RWPE2 (cell line): ENCODE measurements at regions not wholly inside any gene's neighbourhood (a gene's known extent, or its start where the extent isn't known, plus 50 kb on each side); places are given as distances from the start of the nearest gene placed in this dataset.
A peak's percentile ranks its signal among the peaks of the same experiment; 100 is the strongest.

Experiments used
- ATAC-seq: fragments of 200-7000 bp; cut with Tn5 transposase; 3 replicates; pipeline ENCODE4 v1.9.1; 2021; ENCODE audit warnings: low read depth
- DNase-seq: peaks from one replicate; pipeline ENCODE4 v3.0.0-alpha.2; 2020; ENCODE audit warnings: low spot score
- H3K27ac ChIP-seq: fragments of 450-650 bp; 2 replicates; pipeline ENCODE4 v1.5.1; 2017; ENCODE audit warnings: mild to moderate bottlenecking; ENCODE audit not compliant: poor library complexity, severe bottlenecking
- H3K27me3 ChIP-seq: fragments of 250-450 bp; sonication (Bioruptor Pico); 2 replicates; pipeline ENCODE4 v1.5.1; 2021; ENCODE audit warnings: mild to moderate bottlenecking, moderate library complexity; ENCODE audit not compliant: insufficient read depth, poor library complexity, severe bottlenecking
- H3K36me3 ChIP-seq: fragments of 250-450 bp; sonication (Bioruptor Pico); 2 replicates; pipeline ENCODE4 v1.5.1; 2020; ENCODE audit warnings: low read depth, mild to moderate bottlenecking, moderate library complexity
- H3K4me1 ChIP-seq: fragments of 250-450 bp; sonication (Bioruptor Pico); 2 replicates; pipeline ENCODE4 v1.5.1; 2021; ENCODE audit warnings: mild to moderate bottlenecking, moderate library complexity; ENCODE audit not compliant: insufficient read depth, poor library complexity, severe bottlenecking
- H3K4me3 ChIP-seq: fragments of 250-450 bp; sonication (Bioruptor Pico); 2 replicates; pipeline ENCODE4 v1.5.1; 2021; ENCODE audit warnings: mild to moderate bottlenecking, moderate library complexity; ENCODE audit not compliant: severe bottlenecking
- H3K9me3 ChIP-seq: fragments of 250-450 bp; sonication (Bioruptor Pico); 2 replicates; pipeline ENCODE4 v1.5.1; 2021; ENCODE audit warnings: mild to moderate bottlenecking, moderate library complexity; ENCODE audit not compliant: severe bottlenecking
- TF ChIP-seq, protein P1 (sequence below): fragments of 450-650 bp; IDR thresholded peaks from one replicate; pipeline ENCODE4 v1.5.1; 2017; ENCODE audit warnings: mild to moderate bottlenecking, moderate library complexity; ENCODE audit not compliant: poor library complexity, severe bottlenecking

DNA sequence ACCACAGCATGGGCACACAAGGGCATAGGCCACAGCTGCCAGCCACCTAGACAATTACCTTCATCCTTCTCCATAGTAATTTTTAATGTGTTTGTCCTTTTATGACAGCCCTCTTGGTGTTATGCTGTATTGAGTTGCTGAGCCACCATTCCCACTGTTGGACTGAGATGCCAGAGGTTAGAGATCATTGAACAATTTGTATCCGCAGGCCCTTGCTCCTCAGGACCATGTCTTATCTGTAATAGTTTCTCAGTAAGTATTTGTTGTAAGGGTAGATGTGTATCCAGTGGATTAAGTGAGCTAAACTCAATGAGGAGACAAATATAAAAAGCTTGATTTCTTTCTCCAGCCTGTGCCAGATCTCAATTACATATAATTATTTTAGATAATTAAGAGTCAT lies 832.8 kb upstream of the ID2 start:
- no peaks in the 10 kb centered on the region; the same call in 1 of the 2 replicates for H3K36me3 ChIP-seq
- H3K4me1 ChIP-seq: peaks cover 29% of the 10 kb centered on the region
- peak overlapping the region; percentile 65 for H3K27ac ChIP-seq
- TF ChIP-seq, protein P1, sequence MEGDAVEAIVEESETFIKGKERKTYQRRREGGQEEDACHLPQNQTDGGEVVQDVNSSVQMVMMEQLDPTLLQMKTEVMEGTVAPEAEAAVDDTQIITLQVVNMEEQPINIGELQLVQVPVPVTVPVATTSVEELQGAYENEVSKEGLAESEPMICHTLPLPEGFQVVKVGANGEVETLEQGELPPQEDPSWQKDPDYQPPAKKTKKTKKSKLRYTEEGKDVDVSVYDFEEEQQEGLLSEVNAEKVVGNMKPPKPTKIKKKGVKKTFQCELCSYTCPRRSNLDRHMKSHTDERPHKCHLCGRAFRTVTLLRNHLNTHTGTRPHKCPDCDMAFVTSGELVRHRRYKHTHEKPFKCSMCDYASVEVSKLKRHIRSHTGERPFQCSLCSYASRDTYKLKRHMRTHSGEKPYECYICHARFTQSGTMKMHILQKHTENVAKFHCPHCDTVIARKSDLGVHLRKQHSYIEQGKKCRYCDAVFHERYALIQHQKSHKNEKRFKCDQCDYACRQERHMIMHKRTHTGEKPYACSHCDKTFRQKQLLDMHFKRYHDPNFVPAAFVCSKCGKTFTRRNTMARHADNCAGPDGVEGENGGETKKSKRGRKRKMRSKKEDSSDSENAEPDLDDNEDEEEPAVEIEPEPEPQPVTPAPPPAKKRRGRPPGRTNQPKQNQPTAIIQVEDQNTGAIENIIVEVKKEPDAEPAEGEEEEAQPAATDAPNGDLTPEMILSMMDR: no peak
- H3K27me3 ChIP-seq: no peaks in the 10 kb centered on the region
- DNase-seq: no peak
- no peak overlapping the region for H3K4me3 ChIP-seq
- no peak for ATAC-seq
- no peaks in the 10 kb centered on the region for H3K9me3 ChIP-seq

GRCh38 chr2:7849531-7849930 lies 832.3 kb upstream of the ID2 start:
- TF ChIP-seq, protein P1: no peak
- Histone ChIP-seq H3K4me3 (no peak overlapping the region), H3K27me3 (no peaks in the 10 kb centered on the region), H3K36me3 (no peaks in the 10 kb centered on the region; the same call in 1 of the 2 replicates), H3K9me3 (no peaks in the 10 kb centered on the region), H3K4me1 (peaks cover 24% of the 10 kb centered on the region), H3K27ac (no peak overlapping the region)
- no peak for DNase-seq
- ATAC-seq: no peak

DNA sequence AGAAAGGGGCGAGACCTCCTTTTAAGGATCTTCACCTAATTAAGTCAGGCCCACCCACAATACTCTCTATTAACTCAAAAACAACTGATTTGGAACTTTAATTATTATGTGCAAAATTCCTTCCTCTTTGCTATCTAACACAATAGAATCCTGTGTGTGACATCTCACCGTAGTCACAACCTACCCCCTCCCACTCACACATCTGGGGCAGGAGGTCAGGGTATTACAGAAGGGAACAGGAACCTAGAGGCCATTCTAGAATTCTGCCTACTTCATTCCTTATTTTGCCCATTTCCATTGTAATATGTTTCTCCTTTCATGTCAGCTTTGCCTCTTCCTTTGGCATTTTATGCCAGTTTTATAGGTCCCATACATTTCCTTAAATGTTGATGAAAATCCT lies 829.3 kb upstream of the ID2 start:
- H3K27ac ChIP-seq: no peak overlapping the region
- H3K4me1 ChIP-seq: peaks cover 14% of the 10 kb centered on the region
- H3K27me3 ChIP-seq: no peaks in the 10 kb centered on the region
- no peak for DNase-seq
- H3K36me3 ChIP-seq: no peaks in the 10 kb centered on the region; the same call in 1 of the 2 replicates
- H3K9me3 ChIP-seq: no peaks in the 10 kb centered on the region
- ATAC-seq: no peak
- TF ChIP-seq, protein P1: no peak
- no peak overlapping the region for H3K4me3 ChIP-seq

DNA sequence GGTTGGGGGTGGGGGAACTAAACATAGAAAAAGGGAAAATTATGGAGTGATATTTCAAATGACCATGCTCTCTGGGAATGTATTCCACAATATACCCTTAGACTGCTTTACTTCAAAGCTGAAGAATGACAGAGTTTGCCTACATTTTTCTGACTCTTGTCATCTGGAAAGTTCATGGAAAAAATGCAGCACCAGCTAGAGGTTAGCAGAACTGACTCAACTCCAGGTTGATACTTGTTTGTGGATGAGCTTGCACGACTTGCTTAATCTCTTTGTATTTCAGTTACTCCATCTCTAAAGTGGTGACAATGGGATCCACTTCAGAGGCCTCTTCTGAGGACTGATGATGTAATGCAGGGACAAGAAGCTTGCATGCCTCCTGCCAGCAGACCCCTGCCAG lies 824.0 kb upstream of the ID2 start:
- Histone ChIP-seq H3K36me3 (no peaks in the 10 kb centered on the region), H3K4me1 (peaks cover 13% of the 10 kb centered on the region), H3K4me3 (no peak overlapping the region), H3K9me3 (no peaks in the 10 kb centered on the region), H3K27me3 (no peaks in the 10 kb centered on the region), H3K27ac (peak overlapping the region; percentile 65)
- DNase-seq (no peak), ATAC-seq (peak; percentile 94)
- TF ChIP-seq, protein P1: no peak

DNA sequence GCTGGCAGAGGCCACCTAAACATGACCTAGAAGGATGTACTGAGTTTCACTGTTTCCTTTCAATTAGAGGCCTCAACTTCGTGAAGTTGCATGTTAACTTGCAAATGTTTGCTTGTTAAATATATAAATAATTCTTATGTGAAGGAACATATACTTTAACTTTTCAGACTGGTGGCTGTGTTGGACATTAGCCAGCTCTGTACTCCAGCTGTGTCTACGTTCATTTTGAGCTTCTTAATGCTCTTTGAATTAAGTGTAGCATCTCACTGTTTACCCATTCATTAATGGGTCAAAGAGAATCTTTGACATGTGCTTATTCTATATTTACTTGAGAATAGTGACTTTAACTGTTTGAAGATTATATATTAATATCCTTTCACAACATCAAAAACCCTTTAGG lies 823.2 kb upstream of the ID2 start:
- no peak overlapping the region for H3K4me3 ChIP-seq
- ATAC-seq (no peak), DNase-seq (no peak)
- TF ChIP-seq, protein P1: no peak
- H3K9me3 ChIP-seq: no peaks in the 10 kb centered on the region
- no peaks in the 10 kb centered on the region for H3K27me3 ChIP-seq
- H3K4me1 ChIP-seq: peaks cover 13% of the 10 kb centered on the region
- H3K36me3 ChIP-seq: no peaks in the 10 kb centered on the region
- peak overlapping the region; percentile 65 for H3K27ac ChIP-seq
